Epithelial cell of prostate (primary cell): ENCODE measurements at regions not wholly inside any gene's neighbourhood (a gene's known extent, or its start where the extent isn't known, plus 50 kb on each side); places are given as distances from the start of the nearest gene placed in this dataset.

Source experiments
- DNase-seq: peaks from one replicate; pipeline ENCODE4 v3.0.0-alpha.2; 2011; ENCODE audit warnings: low read depth, low spot score
- H3K27ac ChIP-seq: fragments of 450-650 bp; 2 replicates; pipeline ENCODE4 v1.5.1; 2017; ENCODE audit warnings: mild to moderate bottlenecking

DNA sequence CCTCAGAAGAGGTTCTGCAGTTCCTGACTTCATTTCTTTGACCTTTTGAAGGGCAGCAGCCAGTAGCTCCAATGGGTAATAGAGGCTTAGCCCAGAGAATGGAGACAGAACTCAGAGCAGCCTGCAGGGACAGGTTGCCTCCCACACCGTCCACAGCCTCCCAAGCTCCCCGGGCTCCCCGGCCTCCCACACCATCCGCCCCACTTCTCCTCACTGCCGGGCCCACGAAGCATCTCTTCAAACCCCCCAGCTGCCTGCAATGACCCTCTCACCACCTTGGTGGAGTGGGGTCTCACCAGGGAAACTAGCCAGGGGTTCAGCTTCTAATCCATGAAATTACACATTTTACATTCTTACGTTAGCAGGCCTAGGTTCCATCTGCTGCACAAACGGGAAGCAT is 652.0 kb upstream of the SALL3 start:
- no peak for DNase-seq
- no peak overlapping the region for H3K27ac ChIP-seq

- DNase-seq, result no peak
- no peak overlapping the region for H3K27ac ChIP-seq
Observed at GRCh38 chr18:78330766-78331165, 648.9 kb upstream of the SALL3 start.

GRCh38 chr18:78352910-78353309 is 626.7 kb upstream of the SALL3 start:
- no peak overlapping the region for H3K27ac ChIP-seq

GRCh38 chr18:78362198-78362597 is 617.4 kb upstream of the SALL3 start:
- no peak overlapping the region for H3K27ac ChIP-seq
- DNase-seq, result no peak

More at GRCh38 chr18:78352910-78353309, 626.7 kb upstream of the SALL3 start:
- no peak for DNase-seq

DNA sequence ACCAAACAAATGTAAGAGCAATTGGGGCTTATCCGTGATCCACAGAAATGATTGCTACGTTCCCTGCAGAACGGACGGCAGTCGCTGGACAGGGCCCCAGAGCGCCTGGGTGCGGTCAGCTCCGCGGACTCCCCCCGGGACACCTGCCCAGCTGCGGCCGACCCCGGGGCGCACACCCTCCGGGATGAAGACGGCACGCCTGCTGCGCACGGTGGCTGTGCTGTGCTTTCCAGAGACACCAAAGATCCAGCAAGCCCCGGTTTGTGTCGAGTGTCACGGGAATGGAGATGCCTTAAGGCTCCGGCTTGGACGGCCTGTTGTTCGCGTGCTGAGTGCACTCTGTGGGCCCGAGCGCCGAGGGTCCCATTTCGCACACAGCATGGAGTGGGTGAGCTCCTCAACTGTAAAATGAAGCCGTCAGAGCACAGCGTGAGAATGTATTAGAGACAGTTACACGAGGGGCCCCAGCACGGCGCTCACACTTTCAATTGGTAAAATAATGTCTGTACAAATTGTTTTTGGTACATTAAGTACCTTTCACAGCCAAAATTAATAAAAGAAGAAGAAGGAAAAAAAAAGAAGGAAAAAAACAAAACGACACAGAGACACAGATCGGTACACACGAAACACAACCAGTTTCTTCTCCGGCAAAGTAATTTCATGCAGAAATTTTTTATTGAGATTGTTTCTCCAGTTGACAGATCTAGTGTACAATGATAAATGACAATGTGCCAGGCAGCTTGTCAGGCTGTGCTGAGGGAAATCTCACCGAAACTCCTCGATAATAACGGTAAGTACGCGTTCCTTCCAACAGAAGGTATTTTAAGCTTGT is 615.8 kb upstream of the SALL3 start:
- no peak overlapping the region for H3K27ac ChIP-seq
- DNase-seq, result no peak

GRCh38 chr18:78364388-78364960 is 615.1 kb upstream of the SALL3 start:
- no peak for DNase-seq
- no peak overlapping the region for H3K27ac ChIP-seq

GRCh38 chr18:78367996-78368395 is 611.6 kb upstream of the SALL3 start:
- no peak for DNase-seq
- no peak overlapping the region for H3K27ac ChIP-seq

DNA sequence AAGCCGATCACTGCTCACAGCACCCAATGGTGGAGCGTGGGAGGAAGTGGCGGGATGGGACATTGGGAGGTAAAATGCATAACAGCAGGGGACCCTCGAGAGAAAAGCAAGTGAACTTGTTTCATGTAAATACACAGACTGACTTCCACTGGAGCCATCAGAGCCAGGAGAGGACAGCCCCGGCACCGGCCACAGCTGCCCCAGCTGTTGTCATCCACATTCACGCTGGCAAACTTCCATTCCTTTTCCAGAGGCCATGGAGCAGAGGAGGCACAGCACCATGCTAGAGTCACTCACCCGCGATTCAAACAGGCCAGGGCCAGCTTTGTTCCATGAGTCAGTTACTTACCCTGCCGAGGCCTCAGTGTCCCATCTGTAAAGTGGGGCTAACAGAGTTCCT is 610.9 kb upstream of the SALL3 start:
- no peak for DNase-seq
- no peak overlapping the region for H3K27ac ChIP-seq

GRCh38 chr18:78376046-78376445 is 603.6 kb upstream of the SALL3 start:
- H3K27ac ChIP-seq, result no peak overlapping the region
- DNase-seq, result no peak

DNA sequence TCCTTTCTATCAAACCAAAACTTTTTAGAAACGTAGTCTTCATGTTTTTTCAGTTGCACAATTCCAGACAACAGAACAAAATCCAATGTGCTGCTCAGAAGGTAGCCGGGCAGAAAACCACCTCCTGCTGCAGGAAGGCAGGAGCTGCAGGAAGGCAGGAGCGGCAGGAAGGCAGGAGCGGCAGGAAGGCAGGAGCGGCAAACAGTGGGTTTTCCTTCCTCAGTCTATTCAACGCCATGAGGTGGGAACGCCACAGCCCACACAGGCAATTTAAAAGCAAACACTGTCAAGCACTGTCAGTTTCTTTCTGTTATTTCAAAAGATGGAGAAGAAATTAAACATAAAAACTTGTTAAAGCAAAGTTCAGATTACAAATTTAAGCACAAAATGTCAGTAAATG is 601.2 kb upstream of the SALL3 start:
- DNase-seq, result no peak
- no peak overlapping the region for H3K27ac ChIP-seq

- H3K27ac ChIP-seq, result no peak overlapping the region
- DNase-seq, result no peak
Observed at GRCh38 chr18:78378983-78379382, 600.6 kb upstream of the SALL3 start.

DNA sequence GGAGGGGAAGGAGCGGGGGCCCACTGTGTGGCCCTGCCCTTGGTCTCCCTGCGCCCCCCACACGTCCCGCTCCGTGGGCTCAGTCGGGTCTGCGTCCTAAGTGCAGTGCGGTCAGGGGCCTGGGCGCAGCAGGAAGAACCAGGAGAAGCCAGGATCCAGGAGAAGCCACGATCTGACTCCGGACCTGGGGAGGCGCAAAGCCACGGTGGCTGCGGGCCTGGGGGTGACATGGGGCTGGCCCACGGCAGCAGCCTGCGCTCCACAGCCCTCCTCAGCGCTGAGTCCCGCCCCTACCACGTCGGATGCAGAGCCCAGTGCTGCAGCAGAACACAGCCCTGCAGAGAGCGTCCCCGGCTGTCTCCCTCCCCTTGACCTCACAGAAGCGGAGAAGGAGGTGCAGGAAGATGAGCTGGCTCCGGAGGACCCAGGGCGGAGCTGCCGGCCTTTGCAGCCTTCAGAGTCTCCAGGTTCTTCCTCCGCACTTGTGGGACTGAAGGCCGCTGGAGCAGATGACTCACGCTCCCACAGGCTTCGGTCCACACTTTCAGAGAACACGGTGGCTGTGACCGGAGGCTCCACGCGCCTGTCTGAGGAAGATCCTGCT is 589.2 kb upstream of the SALL3 start:
- H3K27ac ChIP-seq, result no peak overlapping the region

GRCh38 chr18:78390952-78391348 is 588.7 kb upstream of the SALL3 start:
- H3K27ac ChIP-seq, result no peak overlapping the region
- DNase-seq, result no peak

More for the DNA sequence above, 589.2 kb upstream of the SALL3 start:
- no peak for DNase-seq

DNA sequence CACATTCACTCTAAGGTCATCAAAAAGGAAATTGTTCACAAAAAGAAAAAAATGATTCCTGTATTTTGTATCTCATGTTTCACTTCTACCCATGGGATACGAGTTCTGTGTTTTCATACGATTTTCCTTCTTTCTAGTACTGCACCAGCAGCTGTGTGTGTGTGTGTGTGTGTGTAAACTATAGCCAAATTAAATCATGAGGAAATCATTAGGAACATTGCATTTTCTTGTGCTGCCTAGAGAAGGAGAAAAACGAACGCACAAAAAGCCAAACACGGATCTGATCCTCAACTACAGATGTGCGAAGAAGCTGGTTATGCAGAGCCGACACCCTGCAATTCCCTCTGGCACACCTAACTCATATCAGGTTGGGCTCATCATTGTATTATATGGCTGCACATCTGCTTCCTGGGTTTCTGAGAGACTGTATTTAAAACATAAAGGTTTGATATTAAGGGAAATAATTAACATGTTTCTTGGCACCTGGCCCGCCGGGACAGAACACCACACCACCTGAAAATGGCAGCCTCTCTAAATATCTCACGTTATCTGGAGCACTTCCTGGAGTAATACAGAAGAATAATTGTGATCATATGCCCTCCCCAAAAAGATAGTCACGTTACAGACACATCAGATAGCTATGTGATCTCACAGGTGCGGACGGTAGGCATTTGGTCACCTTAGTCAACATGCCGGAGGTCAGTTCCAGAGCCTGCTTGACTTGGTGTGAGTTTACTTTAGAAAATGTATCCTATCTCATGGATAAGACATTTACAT is 586.3 kb upstream of the SALL3 start:
- no peak for DNase-seq
- no peak overlapping the region for H3K27ac ChIP-seq

- no peak overlapping the region for H3K27ac ChIP-seq
- no peak for DNase-seq
Observed at GRCh38 chr18:78396077-78396476, 583.5 kb upstream of the SALL3 start.

GRCh38 chr18:78396756-78397155 is 582.9 kb upstream of the SALL3 start:
- H3K27ac ChIP-seq, result no peak overlapping the region
- no peak for DNase-seq

DNA sequence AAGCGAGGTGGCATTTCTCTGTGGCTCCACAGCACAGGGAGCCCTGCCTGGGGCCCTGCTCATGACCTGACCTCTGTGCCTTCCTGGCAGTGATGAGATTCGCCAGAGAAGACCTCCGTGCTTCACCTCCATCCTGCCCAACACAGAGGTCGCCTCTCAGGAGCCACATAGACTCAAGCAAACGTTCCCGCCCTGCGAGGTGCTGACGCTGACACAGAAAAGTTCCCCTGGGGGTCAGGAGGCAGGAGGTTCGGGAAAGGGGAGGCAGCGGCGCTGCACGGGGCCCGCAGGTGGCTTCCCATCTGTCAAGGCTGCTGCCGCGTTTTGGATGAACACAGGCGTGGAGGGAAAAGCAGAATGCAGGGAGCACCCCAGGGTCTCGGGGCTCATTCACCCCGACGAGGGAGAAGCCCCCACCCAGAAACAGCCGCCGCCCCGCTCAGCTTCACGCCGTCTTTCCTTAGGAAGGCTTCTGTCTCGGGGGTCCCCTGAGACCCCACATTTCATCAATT is 579.6 kb upstream of the SALL3 start:
- DNase-seq, result no peak
- no peak overlapping the region for H3K27ac ChIP-seq

GRCh38 chr18:78402440-78402839 is 577.2 kb upstream of the SALL3 start:
- H3K27ac ChIP-seq, result no peak overlapping the region
- no peak for DNase-seq

DNA sequence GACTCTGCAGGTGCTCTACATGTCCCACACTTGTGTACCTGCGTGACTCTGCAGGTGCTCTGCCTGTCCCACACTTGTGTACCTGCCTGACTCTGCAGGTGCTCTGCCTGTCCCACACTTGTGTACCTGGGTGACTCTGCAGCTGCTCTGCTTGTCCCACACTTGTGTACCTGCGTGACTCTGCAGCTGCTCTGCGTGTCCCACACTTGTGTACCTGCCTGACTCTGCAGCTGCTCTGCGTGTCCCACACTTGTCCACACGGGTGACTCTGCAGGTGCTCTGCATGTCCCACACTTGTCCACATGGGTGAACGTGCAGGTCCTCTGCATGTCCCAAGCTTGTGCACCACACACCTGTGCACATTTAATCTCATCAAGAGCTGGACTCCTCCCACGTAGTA is 576.7 kb upstream of the SALL3 start:
- DNase-seq, result no peak
- no peak overlapping the region for H3K27ac ChIP-seq

GRCh38 chr18:78403371-78403770 is 576.2 kb upstream of the SALL3 start:
- no peak overlapping the region for H3K27ac ChIP-seq
- DNase-seq, result no peak

DNA sequence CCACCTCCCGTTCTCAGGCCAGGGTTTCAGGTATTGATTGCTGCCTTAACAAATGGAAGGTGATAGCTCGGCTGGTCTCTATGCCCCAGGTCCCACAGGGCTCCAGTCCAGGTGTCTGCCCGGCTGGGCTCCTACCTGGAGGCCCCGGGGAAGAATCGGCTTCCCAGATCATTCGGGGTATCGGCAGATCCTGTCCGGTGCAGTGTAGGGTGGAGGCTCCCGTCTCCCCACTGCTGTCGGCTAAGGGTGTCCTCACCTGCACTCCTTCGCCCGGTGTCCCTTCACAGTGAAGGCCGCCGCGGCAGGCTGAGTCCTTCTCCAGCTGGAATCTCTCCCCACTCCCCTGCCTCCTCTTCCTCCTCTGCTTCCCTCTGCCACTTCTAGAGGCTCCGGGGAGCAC is 573.9 kb upstream of the SALL3 start:
- no peak overlapping the region for H3K27ac ChIP-seq
- DNase-seq, result no peak
